HuH-7.5 (cell line): ENCODE measurements at regions not wholly inside any gene's neighbourhood (a gene's known extent, or its start where the extent isn't known, plus 50 kb on each side); places are given as distances from the start of the nearest gene placed in this dataset.
"Not testable (repeated sequence)": the region's sequence is repeated elsewhere in the genome, so short reads cannot be mapped to it uniquely, and the experiment has no call there.

Experiments used
- DNase-seq: peaks from one replicate; pipeline ENCODE4 v3.0.0; 2011; ENCODE audit warnings: low spot score

- DNase-seq, result no peak
These were observed 52.7 kb upstream of the NCK2 start for GRCh38 chr2:105691947-105692390.

- DNase-seq, result no peak
These were observed 54.1 kb upstream of the NCK2 start for GRCh38 chr2:105690566-105690965.

GRCh38 chr2:105689484-105689883 is 55.2 kb upstream of the NCK2 start:
- no peak for DNase-seq

- no peak for DNase-seq
These were observed 55.8 kb upstream of the NCK2 start for GRCh38 chr2:105688946-105689345.

- DNase-seq, result no peak
These were observed 58.1 kb upstream of the NCK2 start for GRCh38 chr2:105686588-105686987.

GRCh38 chr2:105683011-105683492 is 61.7 kb upstream of the NCK2 start:
- DNase-seq, result no peak

GRCh38 chr2:105682401-105682800 is 62.3 kb upstream of the NCK2 start:
- no peak for DNase-seq

- no peak for DNase-seq
These were observed 62.8 kb upstream of the NCK2 start for GRCh38 chr2:105681927-105682326.

- DNase-seq, result no peak
These were observed 64.4 kb upstream of the NCK2 start for GRCh38 chr2:105680357-105680756.

GRCh38 chr2:105678346-105678745 is 66.4 kb upstream of the NCK2 start:
- DNase-seq, result no peak

GRCh38 chr2:105677901-105678300 is 66.8 kb upstream of the NCK2 start:
- no peak for DNase-seq

GRCh38 chr2:105675841-105676240 is 68.9 kb upstream of the NCK2 start:
- no peak for DNase-seq

GRCh38 chr2:105674859-105675541 is 69.7 kb upstream of the NCK2 start:
- no peak for DNase-seq

GRCh38 chr2:105674401-105674800 is 70.3 kb upstream of the NCK2 start:
- no peak for DNase-seq

- no peak for DNase-seq
These were observed 73.6 kb upstream of the NCK2 start for GRCh38 chr2:105671156-105671555.

- DNase-seq, result no peak
These were observed 75.3 kb upstream of the NCK2 start for GRCh38 chr2:105669384-105669891.

- DNase-seq, result no peak
These were observed 79.2 kb upstream of the NCK2 start for GRCh38 chr2:105665480-105665879.

GRCh38 chr2:105660489-105660888 is 84.2 kb upstream of the NCK2 start:
- DNase-seq, result no peak

GRCh38 chr2:105655723-105656606 is 88.7 kb upstream of the NCK2 start:
- DNase-seq, result not testable (repeated sequence)

- DNase-seq, result no peak
These were observed 89.5 kb upstream of the NCK2 start for GRCh38 chr2:105655244-105655643.

GRCh38 chr2:105654474-105655004 is 90.2 kb upstream of the NCK2 start:
- DNase-seq, result no peak

GRCh38 chr2:105653302-105653701 is 91.4 kb upstream of the NCK2 start:
- no peak for DNase-seq
